Fibroblast of the aortic adventitia (primary cell): ENCODE measurements at regions not wholly inside any gene's neighbourhood (a gene's known extent, or its start where the extent isn't known, plus 50 kb on each side); places are given as distances from the start of the nearest gene placed in this dataset.

Experiments
- DNase-seq: peaks from one replicate; pipeline ENCODE4 v3.0.0-alpha.2; 2010; ENCODE audit warnings: low read depth
- H3K4me3 ChIP-seq: 2 replicates; pipeline ENCODE4 v1.5.1; 2011; ENCODE audit warnings: low read depth, mild to moderate bottlenecking, control low read depth, low read length, moderate library complexity
- TF ChIP-seq, protein P1 (sequence below): IDR thresholded peaks from 2 replicates; pipeline ENCODE4 v1.5.1; 2011; ENCODE audit warnings: mild to moderate bottlenecking, low read length, control low read depth, inconsistent platforms; ENCODE audit not compliant: insufficient read depth

DNA sequence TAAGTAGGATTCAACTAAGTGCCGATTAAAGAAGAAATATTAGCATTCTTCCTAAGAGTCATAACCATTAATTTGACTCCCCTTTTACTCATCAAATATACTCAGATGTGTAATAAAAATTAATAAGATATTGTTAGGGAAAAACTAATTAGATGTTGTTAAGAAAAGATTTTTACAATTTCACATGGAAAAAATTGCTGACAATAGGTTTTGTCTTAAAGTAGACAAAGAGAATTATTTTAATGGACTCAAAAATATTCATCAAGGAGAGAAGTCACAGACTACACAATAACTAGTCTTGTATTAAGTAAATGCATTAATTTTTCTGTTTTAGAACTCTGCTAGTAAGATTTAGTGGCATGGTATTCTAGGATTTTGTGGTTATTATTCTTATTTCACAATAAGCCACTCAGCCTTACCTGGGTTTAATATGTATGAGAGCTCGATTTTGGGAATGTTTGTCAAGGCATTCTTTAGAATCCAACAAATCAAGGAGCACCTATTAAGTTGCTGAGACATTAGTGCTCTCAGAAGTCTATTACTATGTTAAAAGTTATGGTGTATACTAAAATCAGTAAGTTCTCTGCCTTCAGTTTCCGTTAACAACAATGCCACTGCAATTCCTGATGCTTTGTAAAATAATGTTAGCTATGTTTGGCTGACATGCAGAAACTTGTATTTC is 110.2 kb upstream of the UGT8 start:
- TF ChIP-seq, protein P1, sequence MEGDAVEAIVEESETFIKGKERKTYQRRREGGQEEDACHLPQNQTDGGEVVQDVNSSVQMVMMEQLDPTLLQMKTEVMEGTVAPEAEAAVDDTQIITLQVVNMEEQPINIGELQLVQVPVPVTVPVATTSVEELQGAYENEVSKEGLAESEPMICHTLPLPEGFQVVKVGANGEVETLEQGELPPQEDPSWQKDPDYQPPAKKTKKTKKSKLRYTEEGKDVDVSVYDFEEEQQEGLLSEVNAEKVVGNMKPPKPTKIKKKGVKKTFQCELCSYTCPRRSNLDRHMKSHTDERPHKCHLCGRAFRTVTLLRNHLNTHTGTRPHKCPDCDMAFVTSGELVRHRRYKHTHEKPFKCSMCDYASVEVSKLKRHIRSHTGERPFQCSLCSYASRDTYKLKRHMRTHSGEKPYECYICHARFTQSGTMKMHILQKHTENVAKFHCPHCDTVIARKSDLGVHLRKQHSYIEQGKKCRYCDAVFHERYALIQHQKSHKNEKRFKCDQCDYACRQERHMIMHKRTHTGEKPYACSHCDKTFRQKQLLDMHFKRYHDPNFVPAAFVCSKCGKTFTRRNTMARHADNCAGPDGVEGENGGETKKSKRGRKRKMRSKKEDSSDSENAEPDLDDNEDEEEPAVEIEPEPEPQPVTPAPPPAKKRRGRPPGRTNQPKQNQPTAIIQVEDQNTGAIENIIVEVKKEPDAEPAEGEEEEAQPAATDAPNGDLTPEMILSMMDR = no peak
- no peak overlapping the region for H3K4me3 ChIP-seq
- DNase-seq = no peak

DNA sequence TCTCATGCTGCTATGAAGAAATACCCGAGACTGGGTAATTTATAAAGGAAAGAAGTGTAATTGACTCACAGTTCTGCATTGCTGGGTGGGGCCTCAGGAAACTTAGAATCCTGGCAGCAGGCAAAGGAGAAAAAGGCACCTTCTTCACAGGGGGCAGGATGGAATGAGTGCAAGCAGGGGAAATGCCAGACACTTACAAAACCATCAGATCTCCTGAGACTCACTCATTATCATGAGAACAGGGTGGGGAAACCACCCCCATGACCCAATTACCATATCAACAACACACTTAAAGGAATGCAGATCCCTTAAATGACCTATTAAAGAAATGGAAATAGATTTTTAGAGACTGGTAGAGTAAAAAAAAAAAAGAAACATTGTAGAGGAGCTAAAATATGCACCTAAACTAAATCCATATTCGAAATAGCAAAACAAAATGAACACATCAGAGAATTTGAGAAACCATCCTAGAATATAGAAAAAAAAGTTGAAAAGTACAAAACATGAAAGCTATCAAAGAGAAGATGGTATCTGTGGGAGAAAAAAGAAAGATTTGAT is 104.3 kb upstream of the UGT8 start:
- TF ChIP-seq, protein P1 = no peak
- no peak overlapping the region for H3K4me3 ChIP-seq
- DNase-seq = no peak

DNA sequence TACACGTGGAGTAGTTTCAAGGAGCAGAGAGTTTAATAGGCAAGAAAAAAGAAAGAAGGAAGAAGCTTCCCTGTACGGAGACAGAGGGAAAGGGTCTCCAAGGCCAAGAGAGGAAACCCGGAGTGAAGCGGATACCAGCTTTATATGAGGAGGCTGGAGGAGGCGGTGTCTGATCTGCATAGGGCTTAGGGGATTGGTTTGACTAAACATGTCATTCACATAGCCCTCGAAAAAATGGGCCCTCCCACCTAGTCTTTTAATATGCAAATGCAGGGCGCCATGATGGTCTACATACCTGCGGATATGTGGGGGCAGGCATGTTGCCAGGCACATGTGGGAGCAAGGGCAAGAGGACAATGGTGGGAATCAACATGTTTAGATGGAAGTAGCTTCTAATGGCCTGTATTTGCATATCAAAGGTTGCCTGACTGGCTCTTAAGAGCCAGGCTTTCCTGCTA is 103.1 kb upstream of the UGT8 start:
- no peak overlapping the region for H3K4me3 ChIP-seq
- DNase-seq = no peak
- TF ChIP-seq, protein P1 = no peak

DNA sequence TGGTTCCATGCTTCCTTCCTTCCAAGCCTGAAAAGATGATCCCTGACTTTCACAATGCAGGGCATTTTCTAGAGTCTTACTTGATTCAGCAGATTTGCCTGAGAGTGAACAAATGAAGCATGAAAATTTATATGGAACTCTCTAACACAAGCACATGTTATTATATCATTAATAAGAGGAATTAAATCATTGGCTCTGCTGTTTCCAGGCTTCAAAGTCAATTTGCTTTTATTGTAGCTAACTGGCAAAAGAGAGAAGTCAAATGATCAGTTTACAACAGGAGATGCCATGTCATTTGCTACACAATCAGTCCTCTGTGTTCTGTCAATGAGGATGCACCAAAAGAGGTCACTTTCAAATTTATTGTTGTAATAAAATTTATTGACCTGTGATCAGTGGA is 101.5 kb upstream of the UGT8 start:
- DNase-seq = no peak
- TF ChIP-seq, protein P1 = no peak
- no peak overlapping the region for H3K4me3 ChIP-seq

DNA sequence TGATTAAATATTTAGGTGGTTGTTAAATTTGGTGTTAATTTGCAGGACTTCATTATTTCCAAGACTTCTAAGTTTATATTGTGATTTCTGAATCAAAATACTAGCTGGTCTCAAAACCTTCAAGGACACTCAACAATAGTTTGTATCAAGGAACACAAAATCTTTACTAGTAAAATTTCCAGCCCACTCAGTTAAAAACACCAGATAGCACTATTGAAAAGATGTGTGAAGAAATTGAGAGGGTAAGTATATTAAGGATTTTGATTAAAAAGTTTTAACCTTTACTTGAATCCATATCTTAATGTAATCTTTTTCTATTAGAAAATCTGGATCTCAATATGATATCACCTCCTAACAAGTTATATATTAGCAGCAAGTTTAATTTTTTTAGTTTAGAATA is 89.3 kb upstream of the UGT8 start:
- TF ChIP-seq, protein P1 = no peak
- no peak overlapping the region for H3K4me3 ChIP-seq
- DNase-seq = no peak

DNA sequence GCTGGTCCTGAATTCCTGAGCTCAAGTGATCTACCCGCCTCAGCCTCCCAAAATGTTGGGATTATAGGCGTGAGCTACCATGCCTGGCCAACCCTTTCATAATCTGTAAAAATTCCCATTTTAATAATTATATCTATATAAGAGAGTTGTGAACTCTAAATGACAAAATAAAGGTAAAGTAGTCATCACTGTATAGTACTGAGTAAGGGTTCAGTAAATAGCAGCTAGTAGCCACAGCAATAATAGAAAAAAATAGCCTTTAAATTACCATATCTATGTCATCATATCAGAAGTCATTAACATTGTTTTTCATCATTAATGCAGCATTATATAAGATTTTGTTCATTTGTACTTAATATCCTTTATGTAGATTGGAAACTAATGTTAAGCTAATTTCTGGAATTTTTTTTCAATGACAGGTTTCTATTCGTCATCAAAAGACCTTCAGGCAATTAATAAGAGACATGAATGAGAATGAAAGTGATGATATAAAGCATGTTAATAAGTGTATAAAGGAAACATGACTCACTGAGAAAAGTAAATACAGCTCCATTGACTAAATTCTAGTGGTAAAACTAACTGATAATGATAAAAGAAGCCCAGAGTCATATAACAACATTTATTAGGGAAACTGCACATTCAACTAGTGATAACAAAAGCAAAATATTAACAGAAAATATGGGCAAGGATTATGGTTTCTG is 85.9 kb upstream of the UGT8 start:
- no peak overlapping the region for H3K4me3 ChIP-seq
- no peak for DNase-seq
- TF ChIP-seq, protein P1 = no peak
